HG03066 (cell line): ENCODE measurements at regions not wholly inside any gene's neighbourhood (a gene's known extent, or its start where the extent isn't known, plus 50 kb on each side); places are given as distances from the start of the nearest gene placed in this dataset.
"Not testable (repeated sequence)": the region's sequence is repeated elsewhere in the genome, so short reads cannot be mapped to it uniquely, and the experiment has no call there.

Experiments
- ATAC-seq: cut with Tn5 transposase; IDR thresholded peaks from one replicate; pipeline ENCODE4 v1.9.1; 2021; ENCODE audit warnings: low read depth; ENCODE audit not compliant: unreplicated experiment

DNA sequence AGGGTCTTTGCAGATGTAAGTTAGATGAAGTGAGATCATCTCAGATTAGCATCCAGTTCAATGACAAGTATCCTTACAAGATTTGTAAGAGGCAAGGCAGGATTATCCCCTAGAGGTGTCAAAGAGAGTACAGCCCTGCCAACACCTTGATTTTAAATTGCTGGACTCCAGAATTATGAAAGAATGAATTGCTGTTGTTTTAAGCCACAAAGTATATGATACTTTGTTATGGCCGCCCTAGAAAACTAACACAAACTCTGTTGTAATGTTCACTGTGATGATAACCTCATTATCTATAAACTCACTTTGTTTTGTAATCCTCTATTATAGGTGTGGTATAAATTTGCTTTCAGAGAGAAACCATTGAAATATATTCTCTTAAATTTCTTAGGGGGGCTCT, 249.0 kb upstream of the SPOPL start:
- no peak for ATAC-seq

DNA sequence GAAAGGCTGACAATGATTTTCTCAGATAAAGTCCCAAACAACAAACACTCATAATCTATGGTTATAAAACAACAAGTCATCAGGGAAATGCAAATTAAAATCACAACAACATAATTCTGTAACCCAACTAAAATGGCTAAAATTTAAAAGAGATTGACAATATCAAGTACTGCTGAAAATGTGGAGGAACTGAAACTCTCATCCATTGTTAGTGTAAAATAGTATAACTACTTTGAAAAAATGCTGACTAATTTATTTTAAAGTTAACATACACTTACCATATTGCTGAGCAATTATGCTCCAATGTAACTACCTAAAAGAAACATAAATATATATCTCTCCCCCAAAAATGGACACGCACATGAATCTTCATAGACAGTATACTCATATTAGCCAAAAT, 245.9 kb upstream of the SPOPL start:
- no peak for ATAC-seq

DNA sequence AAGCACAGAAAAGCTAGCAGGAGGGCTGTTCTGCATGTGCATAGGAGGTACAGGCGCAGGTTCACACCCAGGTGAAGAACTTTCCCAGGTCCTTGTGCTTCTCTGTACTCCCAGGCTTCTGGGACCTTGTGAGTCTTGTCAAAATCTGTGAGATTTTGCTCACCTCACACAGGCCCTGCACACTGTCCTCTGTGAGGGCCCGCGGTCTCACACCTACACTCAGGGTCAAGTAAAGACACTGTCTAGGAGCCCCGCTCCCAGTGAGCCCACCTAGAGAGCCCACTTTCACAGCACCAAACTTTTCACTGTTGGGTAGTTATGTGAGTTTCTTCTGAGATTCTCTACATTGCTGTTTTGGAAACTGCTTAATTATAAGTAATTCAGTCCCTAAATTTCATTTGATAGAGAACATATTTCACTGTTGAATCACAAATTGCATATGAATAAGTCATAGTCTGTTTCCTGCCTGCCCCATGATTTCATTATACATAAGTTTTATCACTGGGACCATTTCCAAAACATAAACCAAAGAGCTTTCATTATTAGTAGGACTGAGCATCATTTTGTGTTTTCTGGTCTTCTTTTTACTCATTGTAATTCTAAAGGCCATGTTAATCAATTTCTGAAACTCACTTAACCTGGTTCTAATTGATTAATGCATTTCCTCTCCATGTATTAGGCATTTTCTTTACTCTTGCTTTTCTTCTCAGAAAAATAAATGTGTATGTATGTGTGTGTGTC, 234.2 kb upstream of the SPOPL start:
- peak; percentile 62 for ATAC-seq

DNA sequence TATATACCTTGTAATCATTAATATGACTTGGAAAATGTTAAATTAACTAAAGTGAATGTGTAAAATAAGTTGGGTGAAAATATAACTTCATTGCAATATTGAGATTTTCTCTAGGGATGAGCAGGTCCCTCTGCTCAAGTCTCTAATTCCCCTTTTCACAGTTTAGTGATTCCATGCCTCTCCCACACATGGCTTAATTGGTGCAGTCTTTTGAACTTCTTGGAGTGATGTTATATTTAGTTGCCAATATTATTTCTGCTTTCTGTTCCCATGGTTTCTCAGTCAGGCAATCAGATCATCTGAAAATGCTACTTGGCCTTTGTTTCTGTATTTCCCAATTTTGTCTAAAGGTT, 233.7 kb upstream of the SPOPL start:
- ATAC-seq, result no peak

DNA sequence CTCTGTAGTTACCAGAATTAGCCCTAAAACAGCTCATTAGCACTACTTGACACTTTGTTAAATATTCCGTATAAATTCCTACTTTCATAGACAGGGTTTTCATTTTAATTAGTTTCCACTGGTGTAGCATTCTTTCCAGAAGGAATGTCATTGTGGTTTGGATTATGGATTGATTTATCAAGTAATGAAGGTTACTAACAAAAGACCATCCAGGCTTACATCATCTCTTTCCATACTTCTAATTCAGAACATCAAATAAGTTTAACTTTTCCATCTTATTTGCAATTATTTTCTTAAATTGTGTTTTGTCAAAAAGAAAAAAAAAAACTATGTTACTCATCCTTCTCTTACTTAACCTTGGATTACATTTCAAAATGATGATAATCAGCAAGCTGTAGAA, 231.8 kb upstream of the SPOPL start:
- no peak for ATAC-seq

DNA sequence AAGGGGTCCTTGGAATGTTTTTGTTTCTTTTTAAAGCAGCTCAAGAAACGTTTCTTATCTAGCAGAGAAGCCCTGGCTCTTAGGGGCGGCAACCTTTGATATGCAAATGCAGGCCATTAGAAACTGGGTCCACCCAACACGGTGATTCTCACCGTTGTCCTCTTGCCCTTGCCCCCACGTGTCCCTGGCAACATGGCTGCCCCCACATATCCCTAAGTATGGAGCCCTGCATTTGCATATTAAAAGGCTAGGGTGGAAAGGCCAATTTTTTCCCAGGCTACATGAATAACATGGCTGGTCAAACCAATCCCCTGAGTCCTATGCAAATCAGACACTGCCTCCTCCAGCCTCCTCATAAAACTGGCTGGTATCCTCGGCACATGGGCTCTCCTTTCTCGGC, 230.1 kb upstream of the SPOPL start:
- ATAC-seq, result no peak

DNA sequence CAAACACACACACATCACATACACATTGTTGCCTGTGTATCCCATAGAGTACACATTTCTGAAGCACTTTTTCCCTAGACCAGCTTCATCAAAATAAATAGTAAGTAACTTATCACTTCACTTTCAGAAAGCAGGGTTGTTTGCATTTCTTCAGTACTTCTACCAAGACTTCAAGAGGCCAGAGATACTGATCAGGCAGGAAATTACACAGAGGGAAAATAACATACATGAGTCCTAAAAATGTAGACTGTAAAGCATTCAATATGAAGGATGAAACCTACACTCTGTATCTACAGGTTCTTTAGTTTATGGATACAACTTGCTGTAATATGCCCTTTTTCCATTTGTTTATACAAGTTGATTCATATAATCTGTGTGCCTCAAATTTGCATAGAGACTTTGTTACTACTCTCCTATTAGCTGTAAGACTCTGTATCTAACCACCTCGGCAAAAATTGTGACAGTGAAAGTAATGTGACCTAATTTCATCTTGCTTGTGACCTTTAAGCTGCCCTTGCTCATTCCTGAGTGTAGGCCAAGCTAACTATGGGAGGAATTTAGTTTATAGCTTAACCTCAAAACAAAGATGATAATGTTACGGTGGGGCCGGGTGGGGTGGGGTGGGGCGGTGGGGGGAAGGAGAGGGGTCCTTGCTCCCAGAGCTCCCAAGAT, 228.9 kb upstream of the SPOPL start:
- ATAC-seq, result no peak

DNA sequence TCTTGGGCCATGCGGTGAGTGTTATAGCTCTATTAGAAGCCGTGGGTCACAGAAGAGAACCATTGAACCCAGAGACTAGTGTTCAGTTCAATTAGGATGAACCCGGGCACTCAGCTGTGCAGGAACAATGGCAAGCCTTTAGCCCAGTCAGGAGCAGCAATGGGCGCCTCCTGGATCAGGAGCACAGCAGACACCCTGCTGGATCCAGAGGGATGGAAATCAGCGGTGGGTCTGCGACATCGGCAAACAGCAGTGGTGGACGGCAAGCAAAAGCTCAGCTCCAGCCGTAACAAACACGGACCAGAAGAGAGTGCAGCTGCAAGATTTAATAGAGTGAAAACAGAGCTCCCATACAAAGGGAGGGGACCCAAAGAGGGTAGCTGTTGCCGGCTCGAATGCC, 228.3 kb upstream of the SPOPL start:
- not testable (repeated sequence) for ATAC-seq

DNA sequence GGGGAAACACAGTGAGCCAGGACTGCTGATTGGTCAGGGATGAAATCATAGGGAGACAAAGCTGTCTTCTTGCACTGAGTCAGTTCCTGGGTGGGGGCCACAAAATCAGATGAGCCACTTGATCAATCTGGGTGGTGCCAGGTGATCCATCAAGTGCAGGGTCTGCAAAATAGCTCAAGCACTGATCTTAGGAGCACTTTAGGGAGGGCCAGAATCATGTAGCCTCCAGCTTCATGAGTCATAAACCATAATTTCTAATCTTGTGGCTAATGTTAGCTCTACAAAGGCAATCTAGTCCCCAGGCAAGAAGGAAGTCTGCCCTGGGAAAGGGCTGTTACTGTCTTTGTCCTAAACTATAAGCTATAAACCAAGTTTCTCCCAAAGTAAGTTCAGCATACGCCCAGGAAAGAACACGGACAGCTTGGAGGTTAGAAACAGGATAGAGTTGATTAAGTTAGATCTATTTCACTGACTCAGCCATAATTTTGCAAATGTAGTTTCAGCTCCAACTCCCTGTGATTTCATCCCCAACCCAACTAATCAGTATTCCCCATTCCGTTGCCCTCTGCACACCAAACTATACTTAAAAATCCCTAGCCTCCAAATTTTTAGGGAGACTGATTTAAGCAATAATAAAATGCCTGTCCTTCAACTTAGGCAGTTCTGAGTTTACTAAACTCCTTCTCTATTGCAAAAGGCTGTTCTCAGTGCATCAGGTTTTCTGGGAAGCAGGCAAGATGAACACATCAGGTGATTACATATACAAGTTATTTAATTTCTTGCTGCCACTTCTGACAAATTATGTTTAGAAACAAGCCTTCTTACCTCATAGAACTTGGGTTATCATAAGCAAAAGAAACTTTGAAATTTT, 226.9 kb upstream of the SPOPL start:
- no peak for ATAC-seq

DNA sequence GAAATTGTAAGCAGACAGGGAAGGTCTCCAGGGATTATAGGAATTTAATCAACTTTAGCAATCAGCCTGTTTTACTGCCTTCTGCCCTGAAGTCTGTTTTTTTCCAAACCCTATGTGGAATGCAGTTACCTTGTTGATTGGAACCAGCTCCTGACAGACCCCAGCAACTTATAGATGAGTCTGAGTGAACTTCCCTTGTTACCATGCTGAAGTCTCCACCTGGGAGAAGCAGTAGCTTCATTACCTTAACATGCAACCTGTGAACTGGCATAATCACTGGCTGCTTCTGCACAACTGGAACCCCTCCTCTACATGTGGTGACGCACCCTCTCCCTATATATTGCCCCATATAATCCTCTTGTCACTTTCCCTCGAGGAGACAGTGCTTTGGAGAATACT, 226.3 kb upstream of the SPOPL start:
- no peak for ATAC-seq

DNA sequence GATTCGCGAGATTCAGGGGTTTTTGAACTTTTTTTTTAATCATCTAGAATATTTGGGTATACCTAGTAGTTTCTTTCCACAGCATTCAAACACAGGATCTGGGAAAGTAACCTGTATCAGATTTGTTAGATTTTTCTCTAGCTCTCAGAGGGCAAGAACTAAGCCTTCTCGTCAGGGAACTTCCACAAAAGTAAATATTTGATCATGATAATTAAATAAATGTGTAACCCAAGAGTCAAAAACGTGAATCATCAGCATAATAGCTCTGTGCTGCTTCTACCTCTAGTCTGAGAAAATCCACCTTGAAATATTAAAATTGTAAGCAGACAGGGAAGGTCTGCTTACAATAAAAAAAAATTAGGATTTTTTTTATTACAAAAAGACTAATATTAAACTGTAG, 225.7 kb upstream of the SPOPL start:
- ATAC-seq, result no peak

DNA sequence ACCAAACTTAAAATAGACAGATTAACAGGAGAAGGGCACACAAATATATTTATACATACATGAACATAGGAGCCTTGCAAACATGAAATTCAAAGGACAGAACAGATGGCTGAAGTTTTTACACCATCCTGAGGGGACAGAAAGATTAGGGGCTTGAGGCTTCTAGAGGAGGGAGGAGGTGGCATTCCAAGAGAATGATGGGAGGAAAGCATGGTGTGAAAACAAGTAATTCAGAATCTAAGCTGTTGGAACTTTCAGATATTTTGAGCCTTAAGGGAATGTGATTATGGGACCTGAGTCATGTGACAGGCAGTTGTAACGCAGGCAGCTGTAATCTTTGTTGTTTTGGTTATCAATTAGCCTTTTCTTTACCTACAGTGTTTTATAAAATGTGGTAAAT, 225.2 kb upstream of the SPOPL start:
- no peak for ATAC-seq

DNA sequence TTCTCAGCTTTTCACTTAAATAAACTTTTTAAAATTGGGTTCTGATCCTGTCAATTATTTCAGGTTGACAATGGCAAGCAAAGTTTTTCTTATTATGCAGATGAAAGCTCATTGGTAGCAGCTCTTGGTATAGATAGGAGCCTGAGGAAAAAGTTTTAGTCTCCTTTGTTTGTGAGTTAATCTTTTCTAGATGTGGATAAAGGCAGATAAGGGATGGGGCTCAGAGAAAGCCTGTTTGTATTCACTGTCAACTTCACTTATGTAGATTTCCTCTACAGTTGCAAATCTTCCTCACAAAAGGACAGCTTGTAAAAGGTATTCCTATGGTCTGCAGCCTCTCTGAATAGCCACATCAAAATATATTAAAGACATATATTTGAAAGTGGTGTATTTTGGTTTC, 224.5 kb upstream of the SPOPL start:
- no peak for ATAC-seq

DNA sequence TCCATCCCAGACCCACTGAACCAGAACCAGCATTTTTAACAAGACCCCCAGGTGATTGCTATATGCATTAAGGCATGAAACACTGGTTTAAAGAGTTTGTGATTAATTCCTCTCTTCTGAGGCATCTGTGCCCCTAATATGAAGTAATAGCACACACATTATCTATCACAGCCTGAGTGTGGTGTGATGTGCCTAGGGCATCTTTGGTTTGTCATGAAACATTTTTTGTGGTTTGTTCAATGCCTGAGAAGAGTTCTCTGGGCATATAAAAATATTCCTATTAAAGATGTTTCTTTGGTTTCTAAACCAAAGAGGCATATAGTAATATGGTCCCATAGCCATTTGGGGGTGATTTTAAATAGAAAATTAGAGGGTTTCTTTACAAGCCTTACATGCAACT, 221.7 kb upstream of the SPOPL start:
- ATAC-seq, result no peak

DNA sequence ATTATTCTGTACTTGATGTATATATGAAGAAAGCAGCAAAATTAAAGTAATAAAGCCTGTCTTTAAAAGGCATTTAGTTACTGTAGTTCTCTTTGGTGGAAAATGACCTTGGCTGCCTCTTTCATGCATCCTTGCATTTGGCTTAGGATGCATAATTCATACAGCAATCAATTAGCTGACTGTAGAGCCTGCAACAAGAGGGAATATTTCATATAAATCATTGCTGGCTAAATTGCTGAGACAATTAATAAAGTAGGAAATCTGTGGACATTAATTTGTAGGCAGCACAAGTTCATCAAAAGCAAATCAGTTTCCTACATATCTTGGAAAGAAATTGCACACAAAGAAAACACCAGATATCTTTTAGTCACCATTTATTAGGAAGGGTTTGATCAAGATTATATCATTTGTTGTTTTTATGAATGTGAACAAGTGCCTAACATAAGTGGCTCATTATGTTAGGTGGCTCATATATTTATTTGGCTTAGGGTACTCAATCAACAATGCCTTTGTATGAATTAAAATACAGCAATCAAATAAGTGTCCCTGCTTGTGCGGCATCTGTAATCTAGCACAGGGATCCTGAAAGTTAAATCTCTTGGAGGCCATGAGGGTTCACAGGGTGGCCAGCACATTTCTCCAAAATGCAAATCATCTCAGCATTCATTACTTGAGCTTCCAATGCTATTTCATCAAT, 220.4 kb upstream of the SPOPL start:
- no peak for ATAC-seq

DNA sequence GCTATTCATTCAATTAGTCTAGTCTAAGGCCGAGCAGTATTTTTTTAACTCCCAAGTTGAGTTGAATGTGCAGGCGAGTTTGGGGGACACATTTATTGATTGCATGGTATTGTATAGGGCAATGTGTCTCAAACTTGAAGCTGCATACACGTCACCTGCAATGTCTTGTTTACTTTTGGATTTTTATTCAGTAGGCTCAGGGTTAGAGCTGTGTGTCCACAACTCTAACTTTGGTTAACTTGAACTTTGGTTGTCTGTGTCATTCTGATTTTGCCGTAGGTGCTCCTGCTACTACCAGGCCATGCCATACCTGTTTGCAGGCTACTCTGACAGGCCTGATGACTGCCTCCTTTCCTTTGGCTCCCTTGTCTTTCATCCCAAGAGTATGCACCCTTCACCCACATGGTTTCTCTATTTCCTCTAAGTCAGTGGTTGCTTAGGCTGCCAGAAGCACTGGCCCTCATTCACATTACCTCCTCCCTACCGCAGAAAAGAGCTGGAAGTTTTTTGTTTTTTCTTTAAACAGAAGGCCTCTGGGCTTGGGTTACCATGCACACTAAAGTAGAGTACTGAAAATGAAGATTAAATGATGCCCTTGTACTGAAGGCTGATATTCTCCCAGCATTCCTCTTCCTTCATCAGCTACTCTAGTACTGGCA, 219.4 kb upstream of the SPOPL start:
- no peak for ATAC-seq

DNA sequence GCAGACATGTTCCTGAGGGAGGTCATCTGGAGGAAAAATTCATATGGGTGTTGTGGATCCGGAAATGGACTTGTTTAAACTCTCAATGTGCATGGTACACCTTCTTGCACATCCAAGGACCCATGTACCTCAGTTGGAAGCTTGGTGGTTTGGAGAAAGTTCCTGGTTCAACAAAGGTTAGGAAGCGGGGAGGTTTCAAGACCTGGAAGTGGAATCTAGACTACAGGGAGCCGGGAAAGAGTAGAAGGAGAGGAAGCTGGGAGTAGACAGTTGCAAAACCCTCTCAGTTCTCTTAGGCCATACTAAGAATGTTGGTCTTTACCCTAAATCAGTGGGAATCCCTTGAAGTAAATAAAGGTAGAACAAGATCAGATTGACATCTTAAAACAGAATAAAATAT, 209.8 kb upstream of the SPOPL start:
- no peak for ATAC-seq

DNA sequence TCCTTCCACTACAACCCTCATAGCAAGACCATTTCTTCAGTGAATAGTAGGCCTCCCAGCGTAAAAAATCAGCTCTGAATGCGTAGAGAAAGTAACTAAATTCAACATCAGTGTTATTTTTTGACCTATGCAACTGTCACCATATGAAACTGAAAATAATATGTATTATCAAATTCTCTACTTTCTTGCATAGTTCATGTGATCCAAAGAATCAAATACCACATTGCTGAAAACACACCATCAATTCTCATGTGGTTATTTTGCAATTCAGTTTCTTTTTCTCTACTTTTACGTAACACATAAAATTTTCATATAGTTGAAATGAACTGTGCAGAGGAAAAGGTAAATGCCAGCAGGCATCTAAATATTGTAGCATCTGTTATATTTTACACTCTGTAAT, 208.5 kb upstream of the SPOPL start:
- no peak for ATAC-seq

DNA sequence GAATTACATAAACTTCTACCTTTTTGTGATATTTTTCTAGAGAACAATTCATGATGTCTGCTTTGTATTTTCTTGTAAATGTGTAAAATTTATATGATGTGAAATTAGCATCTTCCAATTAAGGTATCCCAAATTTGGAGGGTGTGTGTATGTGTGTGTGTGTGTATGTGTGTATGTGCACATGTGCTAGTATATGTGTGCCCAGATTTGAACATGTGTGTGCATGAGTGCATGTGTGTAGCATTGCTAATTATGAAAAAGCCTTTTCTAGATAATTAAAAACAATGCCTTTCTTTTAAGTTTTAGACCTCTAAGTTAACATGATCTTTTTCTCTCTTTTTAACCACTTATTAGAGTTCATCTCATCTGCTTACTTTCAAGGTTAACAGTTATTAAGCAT, 208.0 kb upstream of the SPOPL start:
- no peak for ATAC-seq

DNA sequence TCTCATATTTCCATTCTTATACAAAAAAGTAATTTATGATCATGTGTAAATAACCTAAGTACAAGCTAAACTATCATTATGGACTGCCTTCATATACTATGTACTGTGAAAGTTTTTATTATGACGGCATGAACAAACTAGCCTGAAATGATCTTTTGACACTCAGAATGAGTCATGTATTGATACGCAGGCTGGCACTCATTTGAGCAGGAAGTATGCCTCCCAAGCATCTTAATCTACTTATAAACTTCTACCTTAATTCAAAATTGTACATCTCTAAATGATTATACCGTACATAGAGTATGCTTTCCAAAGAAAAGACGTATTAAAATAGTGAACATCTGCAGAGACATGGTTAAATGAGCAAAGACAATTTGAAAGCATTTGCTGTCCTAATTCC, 207.1 kb upstream of the SPOPL start:
- no peak for ATAC-seq

DNA sequence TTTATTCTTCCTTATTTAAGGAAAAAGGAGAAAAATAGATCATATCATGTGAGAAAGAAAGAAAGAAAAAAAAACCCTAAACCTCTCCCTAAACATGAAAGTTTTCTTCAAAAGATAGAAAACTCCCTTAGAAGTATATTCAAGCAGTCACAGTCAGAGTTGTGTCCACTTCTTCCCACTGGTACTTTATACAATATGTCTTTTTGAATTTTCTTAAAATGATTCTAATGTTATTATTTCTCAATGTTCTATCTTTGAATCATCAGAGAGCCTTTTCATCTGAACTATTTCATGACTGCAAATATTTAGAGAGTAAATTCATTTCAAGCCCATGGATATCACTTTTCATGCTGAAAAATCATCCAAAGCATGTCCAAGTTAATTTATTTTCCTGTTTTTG, 205.2 kb upstream of the SPOPL start:
- ATAC-seq, result no peak
